ENCODE measurements at regions not wholly inside any gene's neighbourhood (a gene's known extent, or its start where the extent isn't known, plus 50 kb on each side); places are given as distances from the start of the nearest gene placed in this dataset.

- DNase-seq (no peak), ATAC-seq (ENCODE audit: insufficient read depth, low read depth) (no peak)
- H3K27ac ChIP-seq (ENCODE audit: low read length), result no peak overlapping the region
- no peaks in the 10 kb centered on the region for H3K9me3 ChIP-seq (ENCODE audit: insufficient read depth, low read length, severe bottlenecking)
- no peaks in the 10 kb centered on the region for H4K20me1 ChIP-seq (ENCODE audit: insufficient read depth, low read length)
- H3K9ac ChIP-seq (ENCODE audit: low read depth, low read length), result no peak overlapping the region
- no peaks in the 10 kb centered on the region for H3K79me2 ChIP-seq (ENCODE audit: insufficient read depth, low read length)
- no peak overlapping the region for H2AFZ ChIP-seq (ENCODE audit: low read depth, low read length)
- H3K4me3 ChIP-seq (ENCODE audit: low read depth in 1 of 2, low read length in 2 of 2), result no peak overlapping the region
- H3K4me1 ChIP-seq (ENCODE audit: insufficient read depth, low read length), result no peaks in the 10 kb centered on the region
- H3K27me3 ChIP-seq (ENCODE audit: insufficient read depth, low read length, poor library complexity), result no peaks in the 10 kb centered on the region
- no peak overlapping the region for H3K4me2 ChIP-seq (ENCODE audit: insufficient read depth, low read length)
- no peak for TF ChIP-seq CTCF (IDR thresholded peaks at IDR 0.05; ENCODE audit: borderline replicate concordance, extremely low read depth, low read length, poor library complexity, severe bottlenecking)
- TF ChIP-seq EZH2 (IDR thresholded peaks at IDR 0.05; ENCODE audit: borderline replicate concordance, low read depth, low read length, severe bottlenecking), result no peak
- no peaks in the 10 kb centered on the region for H3K36me3 ChIP-seq (ENCODE audit: insufficient read depth, low read length)
Observed at GRCh38 chr6:85802162-85802561, 159.5 kb upstream of the SYNCRIP start.

- no peak for DNase-seq
- Histone ChIP-seq H3K4me2 (ENCODE audit: insufficient read depth, low read length) (no peak overlapping the region), H3K9ac (ENCODE audit: low read depth, low read length) (no peak overlapping the region)
Observed at GRCh38 chr6:85798931-85799652, 156.4 kb upstream of the SYNCRIP start.

GRCh38 chr6:85797993-85798392, 155.3 kb upstream of the SYNCRIP start:
- Histone ChIP-seq H3K79me2 (ENCODE audit: insufficient read depth, low read length) (no peaks in the 10 kb centered on the region), H3K9ac (ENCODE audit: low read depth, low read length) (no peak overlapping the region), H4K20me1 (ENCODE audit: insufficient read depth, low read length) (no peaks in the 10 kb centered on the region), H3K9me3 (ENCODE audit: insufficient read depth, low read length, severe bottlenecking) (no peaks in the 10 kb centered on the region), H2AFZ (ENCODE audit: low read depth, low read length) (no peak overlapping the region), H3K27ac (ENCODE audit: low read length) (no peak overlapping the region), H3K4me3 (ENCODE audit: low read depth in 1 of 2, low read length in 2 of 2) (no peak overlapping the region), H3K4me2 (ENCODE audit: insufficient read depth, low read length) (no peak overlapping the region), H3K36me3 (ENCODE audit: insufficient read depth, low read length) (no peaks in the 10 kb centered on the region), H3K4me1 (ENCODE audit: insufficient read depth, low read length) (no peaks in the 10 kb centered on the region), H3K27me3 (ENCODE audit: insufficient read depth, low read length, poor library complexity) (no peaks in the 10 kb centered on the region)
- no peak for ATAC-seq (ENCODE audit: insufficient read depth, low read depth)
- no peak for DNase-seq
- no peak for TF ChIP-seq EZH2 (IDR thresholded peaks at IDR 0.05; ENCODE audit: borderline replicate concordance, low read depth, low read length, severe bottlenecking)
- TF ChIP-seq CTCF (IDR thresholded peaks at IDR 0.05; ENCODE audit: borderline replicate concordance, extremely low read depth, low read length, poor library complexity, severe bottlenecking), result no peak

More at GRCh38 chr6:85798931-85799652, 156.4 kb upstream of the SYNCRIP start:
- Histone ChIP-seq H2AFZ (ENCODE audit: low read depth, low read length) (no peak overlapping the region), H4K20me1 (ENCODE audit: insufficient read depth, low read length) (no peaks in the 10 kb centered on the region), H3K79me2 (ENCODE audit: insufficient read depth, low read length) (no peaks in the 10 kb centered on the region), H3K27ac (ENCODE audit: low read length) (no peak overlapping the region), H3K4me3 (ENCODE audit: low read depth in 1 of 2, low read length in 2 of 2) (no peak overlapping the region), H3K27me3 (ENCODE audit: insufficient read depth, low read length, poor library complexity) (no peaks in the 10 kb centered on the region), H3K9me3 (ENCODE audit: insufficient read depth, low read length, severe bottlenecking) (no peaks in the 10 kb centered on the region), H3K4me1 (ENCODE audit: insufficient read depth, low read length) (no peaks in the 10 kb centered on the region), H3K36me3 (ENCODE audit: insufficient read depth, low read length) (no peaks in the 10 kb centered on the region)
- TF ChIP-seq EZH2 (IDR thresholded peaks at IDR 0.05; ENCODE audit: borderline replicate concordance, low read depth, low read length, severe bottlenecking) (no peak), CTCF (IDR thresholded peaks at IDR 0.05; ENCODE audit: borderline replicate concordance, extremely low read depth, low read length, poor library complexity, severe bottlenecking) (no peak)
- ATAC-seq (ENCODE audit: insufficient read depth, low read depth), result no peak
